ENCODE measurements at regions not wholly inside any gene's neighbourhood (a gene's known extent, or its start where the extent isn't known, plus 50 kb on each side); places are given as distances from the start of the nearest gene placed in this dataset.

DNA sequence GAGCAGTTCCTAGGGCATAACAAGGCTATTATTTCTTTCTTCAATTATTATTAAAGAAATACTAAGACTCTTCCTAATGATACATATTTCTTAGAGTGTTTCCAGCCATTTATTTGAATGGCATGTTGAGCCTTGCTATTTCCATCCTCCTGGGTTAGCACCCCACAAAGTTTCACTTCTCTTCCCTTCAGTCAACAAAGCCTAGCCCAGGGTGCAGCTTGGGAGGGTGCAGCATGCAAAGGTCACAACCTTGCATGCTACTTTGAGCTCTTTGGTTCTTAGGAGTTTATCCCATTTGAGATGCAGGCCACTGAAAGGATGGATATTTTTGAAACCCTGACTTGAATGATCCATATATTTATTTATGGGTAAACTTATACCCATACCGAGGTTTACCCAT is 454.4 kb upstream of the MEIS1 start:
- TF ChIP-seq, protein P1, sequence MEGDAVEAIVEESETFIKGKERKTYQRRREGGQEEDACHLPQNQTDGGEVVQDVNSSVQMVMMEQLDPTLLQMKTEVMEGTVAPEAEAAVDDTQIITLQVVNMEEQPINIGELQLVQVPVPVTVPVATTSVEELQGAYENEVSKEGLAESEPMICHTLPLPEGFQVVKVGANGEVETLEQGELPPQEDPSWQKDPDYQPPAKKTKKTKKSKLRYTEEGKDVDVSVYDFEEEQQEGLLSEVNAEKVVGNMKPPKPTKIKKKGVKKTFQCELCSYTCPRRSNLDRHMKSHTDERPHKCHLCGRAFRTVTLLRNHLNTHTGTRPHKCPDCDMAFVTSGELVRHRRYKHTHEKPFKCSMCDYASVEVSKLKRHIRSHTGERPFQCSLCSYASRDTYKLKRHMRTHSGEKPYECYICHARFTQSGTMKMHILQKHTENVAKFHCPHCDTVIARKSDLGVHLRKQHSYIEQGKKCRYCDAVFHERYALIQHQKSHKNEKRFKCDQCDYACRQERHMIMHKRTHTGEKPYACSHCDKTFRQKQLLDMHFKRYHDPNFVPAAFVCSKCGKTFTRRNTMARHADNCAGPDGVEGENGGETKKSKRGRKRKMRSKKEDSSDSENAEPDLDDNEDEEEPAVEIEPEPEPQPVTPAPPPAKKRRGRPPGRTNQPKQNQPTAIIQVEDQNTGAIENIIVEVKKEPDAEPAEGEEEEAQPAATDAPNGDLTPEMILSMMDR (IDR thresholded peaks at IDR 0.05; ENCODE audit: insufficient read depth, low read length, poor library complexity, severe bottlenecking): no peak
- TF ChIP-seq EZH2phosphoT487 (conservative IDR thresholded peaks at IDR 0.05; ENCODE audit: low read length): no peak
